GM12878 (cell line): ENCODE measurements at regions not wholly inside any gene's neighbourhood (a gene's known extent, or its start where the extent isn't known, plus 50 kb on each side); places are given as distances from the start of the nearest gene placed in this dataset.

ENCODE experiments used
- ATAC-seq: fragments of 200-7000 bp; cut with Tn5 transposase; 3 replicates; pipeline ENCODE4 v1.9.1; 2020; ENCODE audit warnings: mild to moderate bottlenecking, moderate library complexity
- BruUV-seq: library from RNA; stranded (reverse); fragments of 400-500 nt; replicated peaks from 2 replicates; lab custom pipeline; 2021; lab: Mats Ljungman, UMichigan
- CTCF ChIA-PET: fragments of 300-600 bp; sonication (Branson Sonifier 250); formaldehyde crosslinking; extraction: SDS; loops from one replicate; lab custom pipeline; 2021; ENCODE audit warnings: inconsistent platforms; lab: Yijun Ruan, JAX
- POLR2A ChIA-PET: fragments of 350-600 bp; formaldehyde crosslinking; extraction: SDS; loops from one replicate; lab custom pipeline; 2021; ENCODE audit warnings: inconsistent platforms; lab: Charles Lee
- RAD21 ChIA-PET: fragments of 300-600 bp; sonication (Branson Sonifier 250); formaldehyde crosslinking; loops from one replicate; lab custom pipeline; 2023; ENCODE audit warnings: antibody characterized with exemption; ENCODE audit not compliant: unreplicated experiment; lab: Charles Lee
- SMC1A ChIA-PET: fragments of 300-600 bp; sonication (Branson Sonifier 250); formaldehyde crosslinking; loops from one replicate; lab custom pipeline; 2023; ENCODE audit not compliant: unreplicated experiment, uncharacterized antibody; lab: Charles Lee
- DNase-seq: peaks from one replicate; pipeline ENCODE4 v3.0.0-alpha.2; 2011; ENCODE audit warnings: low read depth, low spot score
- FAIRE-seq: peaks from 3 replicates; lab custom pipeline; 2011; peaks lifted over from hg19 to GRCh38; lab: Jason Lieb, UNC
- H2AFZ ChIP-seq: 2 replicates; pipeline ENCODE4 v1.6.0; 2011; ENCODE audit warnings: low read depth, low read length, control low read depth; ENCODE audit not compliant: control insufficient read depth
- H3K27ac ChIP-seq: 2 replicates; pipeline ENCODE4 v1.5.1; 2011; ENCODE audit warnings: control low read depth; ENCODE audit not compliant: control insufficient read depth, insufficient read depth
- H3K27me3 ChIP-seq, 2 experiments: replicated peaks in 1 of 2; 2 replicates each; pipeline versions ENCODE4 v1.6.0 to v1.6.1; 2011; ENCODE audit warnings: low read length in 1 of 2; ENCODE audit not compliant: control insufficient read depth in 2 of 2, insufficient read depth in 2 of 2
- H3K36me3 ChIP-seq, 2 experiments: 2 replicates each; pipeline ENCODE4 v1.5.1; 2011; ENCODE audit warnings: low read length in 1 of 2; ENCODE audit not compliant: control insufficient read depth in 2 of 2, insufficient read depth in 2 of 2
- H3K4me1 ChIP-seq: 2 replicates; pipeline ENCODE4 v1.6.1; 2011; ENCODE audit warnings: mild to moderate bottlenecking, low read length, moderate library complexity, mixed read lengths; ENCODE audit not compliant: control insufficient read depth, insufficient read depth
- H3K4me2 ChIP-seq: 2 replicates; pipeline ENCODE4 v1.6.0; 2011; ENCODE audit warnings: control low read depth; ENCODE audit not compliant: control insufficient read depth, insufficient read depth
- H3K4me3 ChIP-seq: fragments of 200-600 bp; sonication (generic); 2 replicates; pipeline ENCODE4 v1.5.1; 2016
- H3K79me2 ChIP-seq: 2 replicates; pipeline ENCODE4 v1.6.0; 2011; ENCODE audit warnings: low read length; ENCODE audit not compliant: control insufficient read depth, insufficient read depth
- H3K9ac ChIP-seq: 2 replicates; pipeline ENCODE4 v1.8.0; 2011; ENCODE audit warnings: low read length, control low read depth, mixed read lengths; ENCODE audit not compliant: control insufficient read depth, insufficient read depth
- H3K9me3 ChIP-seq: replicated peaks from 3 replicates; pipeline ENCODE4 v1.5.1; 2011; ENCODE audit warnings: mild to moderate bottlenecking, low read length; ENCODE audit not compliant: control insufficient read depth, insufficient read depth
- H4K20me1 ChIP-seq: 2 replicates; pipeline ENCODE4 v1.6.0; 2011; ENCODE audit not compliant: control insufficient read depth, insufficient read depth
- EP300 ChIP-seq, 2 experiments: fragments of 150-350 bp in 1 of 2; IDR thresholded peaks; 2 replicates each; pipeline ENCODE4 v1.6.1; 2011 to 2012; ENCODE audit warnings: low read depth in 2 of 2, low read length in 2 of 2, borderline replicate concordance in 1 of 2, improper control_type of control experiment in 1 of 2, inconsistent platforms in 1 of 2; ENCODE audit not compliant: control insufficient read depth in 1 of 2
- ETV6 ChIP-seq, 2 experiments: fragments of 450-650 bp in 1 of 2; IDR thresholded peaks in 1 of 2; conservative IDR thresholded peaks in 1 of 2; 2 replicates each; pipeline ENCODE4 v1.6.1; 2014; ENCODE audit warnings: antibody characterized with exemption in 1 of 2, borderline replicate concordance in 1 of 2, low read depth in 1 of 2, mild to moderate bottlenecking in 1 of 2, moderate library complexity in 1 of 2
- IKZF1 ChIP-seq: fragments of 450-650 bp; conservative IDR thresholded peaks from 2 replicates; pipeline ENCODE4 v1.6.1; 2017; ENCODE audit warnings: antibody characterized with exemption, mild to moderate bottlenecking
- IKZF2 ChIP-seq, 2 experiments: fragments of 450-650 bp; IDR thresholded peaks; 2 replicates each; pipeline ENCODE4 v1.6.1; 2017; ENCODE audit warnings: mild to moderate bottlenecking in 2 of 2, moderate library complexity in 2 of 2
- KLF5 ChIP-seq: fragments of 450-650 bp; IDR thresholded peaks from 2 replicates; pipeline ENCODE4 v1.6.1; 2014; ENCODE audit warnings: mild to moderate bottlenecking; ENCODE audit not compliant: partially characterized antibody
- SMAD5 ChIP-seq: IDR thresholded peaks from 2 replicates; pipeline ENCODE4 v1.6.1; 2016; ENCODE audit warnings: antibody characterized with exemption, low read depth
- SP1 ChIP-seq: IDR thresholded peaks from one replicate; pipeline ENCODE4 v1.6.1; 2011; ENCODE audit warnings: low read depth, low read length
- SPI1 ChIP-seq: IDR thresholded peaks from 2 replicates; pipeline ENCODE4 v1.6.1; 2011; ENCODE audit warnings: low read depth, mild to moderate bottlenecking, low read length, moderate library complexity, borderline replicate concordance; ENCODE audit not compliant: insufficient read depth
- TCF12 ChIP-seq: IDR thresholded peaks from 2 replicates; pipeline ENCODE4 v1.6.1; 2011; ENCODE audit warnings: low read depth, mild to moderate bottlenecking, low read length
- TCF3 ChIP-seq: IDR thresholded peaks from 2 replicates; pipeline ENCODE4 v1.6.1; 2012; ENCODE audit warnings: low read depth, mild to moderate bottlenecking, low read length, borderline replicate concordance; ENCODE audit not compliant: insufficient read depth
- ZZZ3 ChIP-seq: IDR thresholded peaks from 2 replicates; pipeline ENCODE4 v1.6.1; 2011; ENCODE audit warnings: low read depth; ENCODE audit not compliant: control insufficient read depth, insufficient read length
- WGBS: methylation state at CpG from one replicate; pipeline ENCODE4 v1.1.6; 2016; ENCODE audit warnings: low lambda C conversion rate; ENCODE audit not compliant: insufficient replicate concordance, insufficient coverage; ENCODE audit errors: missing lambda C conversion rate; 5-methylcytosine and 5-hydroxymethylcytosine counted together
- in situ Hi-C: fragments of 300-500 bp; cut with MboI; formaldehyde crosslinking; loops from 9 replicates; pipeline ENCODE4 v1.14.3; 2018; ENCODE audit warnings: mixed read lengths
- intact Hi-C: fragments of 100-400 bp; cut with micrococcal nuclease; formaldehyde crosslinking; loops from one replicate; pipeline ENCODE4 v1.14.2; 2022; ENCODE audit not compliant: unreplicated experiment
- TF ChIP-seq, protein P1 (sequence below), 3 experiments: IDR thresholded peaks in 2 of 3; conservative IDR thresholded peaks in 1 of 3; 2 replicates each; pipeline ENCODE4 v1.5.1; 2011; ENCODE audit warnings: low read depth in 3 of 3, low read length in 3 of 3, mild to moderate bottlenecking in 3 of 3, control low read depth in 2 of 3, moderate library complexity in 2 of 3, inconsistent platforms in 1 of 3, mixed read lengths in 1 of 3; ENCODE audit not compliant: control insufficient read depth in 2 of 3, insufficient read depth in 1 of 3; ENCODE audit errors: extremely low read depth in 1 of 3
- TF ChIP-seq, protein P2 (sequence below): IDR thresholded peaks from 2 replicates; pipeline ENCODE4 v1.6.1; 2011; ENCODE audit warnings: low read depth, low read length, improper control_type of control experiment, borderline replicate concordance
- TF ChIP-seq, protein P3 (sequence below): fragments of 450-650 bp; conservative IDR thresholded peaks from 2 replicates; pipeline ENCODE4 v1.6.1; 2017; ENCODE audit warnings: mild to moderate bottlenecking, moderate library complexity
- TF ChIP-seq, protein P4 (sequence below): fragments of 450-650 bp; formaldehyde crosslinking; IDR thresholded peaks from 2 replicates; pipeline ENCODE4 v1.4.0; 2022; ENCODE audit warnings: mild to moderate bottlenecking, moderate library complexity

DNA sequence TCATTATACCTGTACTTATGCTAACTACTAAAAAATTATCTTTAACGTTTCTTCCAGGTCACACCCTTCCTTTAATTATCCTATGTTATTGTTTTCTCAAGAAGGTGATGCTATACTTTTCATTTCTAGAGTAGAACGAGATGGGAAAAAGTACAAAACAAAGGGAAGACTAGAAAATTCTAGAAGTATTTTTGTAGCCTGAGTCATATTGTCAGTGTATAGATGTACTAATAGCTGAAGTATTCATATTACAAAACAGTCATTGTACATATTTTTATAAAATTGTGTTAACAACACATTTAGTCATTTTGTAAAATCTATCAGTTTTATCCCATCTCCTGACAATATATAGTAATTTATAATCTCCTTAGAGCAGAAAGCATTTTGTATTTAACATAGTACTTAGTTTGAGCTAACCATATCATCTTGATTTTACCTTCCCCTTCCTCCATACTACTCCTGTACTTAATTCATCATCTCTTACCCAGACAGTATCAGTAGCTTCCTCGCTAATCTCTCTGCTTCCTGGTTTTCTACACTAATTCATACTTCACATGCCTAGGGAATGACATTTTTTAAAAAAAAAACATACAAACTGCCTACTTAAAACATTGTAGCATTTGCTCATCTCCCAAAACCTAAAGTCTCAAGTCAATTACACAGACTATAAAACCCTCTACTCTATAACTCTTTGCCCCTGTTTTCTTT, 920.9 kb downstream of the RPS29 start:
- no peaks in the 10 kb centered on the region for H4K20me1 ChIP-seq
- no peak overlapping the region for H3K9ac ChIP-seq
- in situ Hi-C loops, result no loop called here
- ChIA-PET POLR2A (no interaction called here), CTCF (interaction anchor here (0.6 kb wide), 1 partner anchor 12 kb away, joined by 3 read pairs; no protein-coding TSS in a partner anchor), RAD21 (no interaction called here), SMC1A (interaction anchor here (0.9 kb wide), 1 partner anchor 15 kb away, joined by 3 read pairs; no protein-coding TSS in a partner anchor)
- H3K9me3 ChIP-seq, result no peaks in the 10 kb centered on the region
- FAIRE-seq (no peak), DNase-seq (no peak), ATAC-seq (no peak)
- no peaks in the 10 kb centered on the region for H3K79me2 ChIP-seq
- H3K4me2 ChIP-seq, result no peak overlapping the region
- no peak overlapping the region for H3K4me3 ChIP-seq
- intact Hi-C loops, result no loop called here
- 3% methylated on average over 3 of the region's 3 CpGs for WGBS
- no TSS peak for BruUV-seq
- no peak overlapping the region for H2AFZ ChIP-seq
- no peaks in the 10 kb centered on the region for H3K4me1 ChIP-seq
- H3K27ac ChIP-seq, result no peak overlapping the region
- no peaks in the 10 kb centered on the region for H3K36me3 ChIP-seq
- H3K27me3 ChIP-seq, result no peaks in the 10 kb centered on the region
- TF ChIP-seq, protein P1, sequence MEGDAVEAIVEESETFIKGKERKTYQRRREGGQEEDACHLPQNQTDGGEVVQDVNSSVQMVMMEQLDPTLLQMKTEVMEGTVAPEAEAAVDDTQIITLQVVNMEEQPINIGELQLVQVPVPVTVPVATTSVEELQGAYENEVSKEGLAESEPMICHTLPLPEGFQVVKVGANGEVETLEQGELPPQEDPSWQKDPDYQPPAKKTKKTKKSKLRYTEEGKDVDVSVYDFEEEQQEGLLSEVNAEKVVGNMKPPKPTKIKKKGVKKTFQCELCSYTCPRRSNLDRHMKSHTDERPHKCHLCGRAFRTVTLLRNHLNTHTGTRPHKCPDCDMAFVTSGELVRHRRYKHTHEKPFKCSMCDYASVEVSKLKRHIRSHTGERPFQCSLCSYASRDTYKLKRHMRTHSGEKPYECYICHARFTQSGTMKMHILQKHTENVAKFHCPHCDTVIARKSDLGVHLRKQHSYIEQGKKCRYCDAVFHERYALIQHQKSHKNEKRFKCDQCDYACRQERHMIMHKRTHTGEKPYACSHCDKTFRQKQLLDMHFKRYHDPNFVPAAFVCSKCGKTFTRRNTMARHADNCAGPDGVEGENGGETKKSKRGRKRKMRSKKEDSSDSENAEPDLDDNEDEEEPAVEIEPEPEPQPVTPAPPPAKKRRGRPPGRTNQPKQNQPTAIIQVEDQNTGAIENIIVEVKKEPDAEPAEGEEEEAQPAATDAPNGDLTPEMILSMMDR (IDR thresholded peaks at IDR 0.05 in 2 of 3, conservative IDR thresholded peaks at IDR 0.05 in 1 of 3; ENCODE audit: control insufficient read depth in 2 of 3, extremely low read depth in 1 of 3, insufficient read depth in 1 of 3, low read depth in 3 of 3, low read length in 3 of 3), result no peak
- TF ChIP-seq, protein P2, sequence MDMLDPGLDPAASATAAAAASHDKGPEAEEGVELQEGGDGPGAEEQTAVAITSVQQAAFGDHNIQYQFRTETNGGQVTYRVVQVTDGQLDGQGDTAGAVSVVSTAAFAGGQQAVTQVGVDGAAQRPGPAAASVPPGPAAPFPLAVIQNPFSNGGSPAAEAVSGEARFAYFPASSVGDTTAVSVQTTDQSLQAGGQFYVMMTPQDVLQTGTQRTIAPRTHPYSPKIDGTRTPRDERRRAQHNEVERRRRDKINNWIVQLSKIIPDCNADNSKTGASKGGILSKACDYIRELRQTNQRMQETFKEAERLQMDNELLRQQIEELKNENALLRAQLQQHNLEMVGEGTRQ, result no peak
- TF ChIP-seq SPI1 (no peak), SMAD5 (no peak), KLF5 (no peak), SP1 (no peak), EP300 (IDR thresholded peaks at IDR 0.05; ENCODE audit: borderline replicate concordance in 1 of 2, control insufficient read depth in 1 of 2, low read depth in 2 of 2, low read length in 2 of 2) (no peak), IKZF1 (no peak), IKZF2 (IDR thresholded peaks at IDR 0.05) (no peak), ETV6 (conservative IDR thresholded peaks at IDR 0.05 in 1 of 2, IDR thresholded peaks at IDR 0.05 in 1 of 2; ENCODE audit: borderline replicate concordance in 1 of 2, low read depth in 1 of 2) (no peak), ZZZ3 (no peak), TCF3 (no peak), TCF12 (no peak)
- TF ChIP-seq, protein P3, sequence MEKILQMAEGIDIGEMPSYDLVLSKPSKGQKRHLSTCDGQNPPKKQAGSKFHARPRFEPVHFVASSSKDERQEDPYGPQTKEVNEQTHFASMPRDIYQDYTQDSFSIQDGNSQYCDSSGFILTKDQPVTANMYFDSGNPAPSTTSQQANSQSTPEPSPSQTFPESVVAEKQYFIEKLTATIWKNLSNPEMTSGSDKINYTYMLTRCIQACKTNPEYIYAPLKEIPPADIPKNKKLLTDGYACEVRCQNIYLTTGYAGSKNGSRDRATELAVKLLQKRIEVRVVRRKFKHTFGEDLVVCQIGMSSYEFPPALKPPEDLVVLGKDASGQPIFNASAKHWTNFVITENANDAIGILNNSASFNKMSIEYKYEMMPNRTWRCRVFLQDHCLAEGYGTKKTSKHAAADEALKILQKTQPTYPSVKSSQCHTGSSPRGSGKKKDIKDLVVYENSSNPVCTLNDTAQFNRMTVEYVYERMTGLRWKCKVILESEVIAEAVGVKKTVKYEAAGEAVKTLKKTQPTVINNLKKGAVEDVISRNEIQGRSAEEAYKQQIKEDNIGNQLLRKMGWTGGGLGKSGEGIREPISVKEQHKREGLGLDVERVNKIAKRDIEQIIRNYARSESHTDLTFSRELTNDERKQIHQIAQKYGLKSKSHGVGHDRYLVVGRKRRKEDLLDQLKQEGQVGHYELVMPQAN, result no peak
- TF ChIP-seq, protein P4, sequence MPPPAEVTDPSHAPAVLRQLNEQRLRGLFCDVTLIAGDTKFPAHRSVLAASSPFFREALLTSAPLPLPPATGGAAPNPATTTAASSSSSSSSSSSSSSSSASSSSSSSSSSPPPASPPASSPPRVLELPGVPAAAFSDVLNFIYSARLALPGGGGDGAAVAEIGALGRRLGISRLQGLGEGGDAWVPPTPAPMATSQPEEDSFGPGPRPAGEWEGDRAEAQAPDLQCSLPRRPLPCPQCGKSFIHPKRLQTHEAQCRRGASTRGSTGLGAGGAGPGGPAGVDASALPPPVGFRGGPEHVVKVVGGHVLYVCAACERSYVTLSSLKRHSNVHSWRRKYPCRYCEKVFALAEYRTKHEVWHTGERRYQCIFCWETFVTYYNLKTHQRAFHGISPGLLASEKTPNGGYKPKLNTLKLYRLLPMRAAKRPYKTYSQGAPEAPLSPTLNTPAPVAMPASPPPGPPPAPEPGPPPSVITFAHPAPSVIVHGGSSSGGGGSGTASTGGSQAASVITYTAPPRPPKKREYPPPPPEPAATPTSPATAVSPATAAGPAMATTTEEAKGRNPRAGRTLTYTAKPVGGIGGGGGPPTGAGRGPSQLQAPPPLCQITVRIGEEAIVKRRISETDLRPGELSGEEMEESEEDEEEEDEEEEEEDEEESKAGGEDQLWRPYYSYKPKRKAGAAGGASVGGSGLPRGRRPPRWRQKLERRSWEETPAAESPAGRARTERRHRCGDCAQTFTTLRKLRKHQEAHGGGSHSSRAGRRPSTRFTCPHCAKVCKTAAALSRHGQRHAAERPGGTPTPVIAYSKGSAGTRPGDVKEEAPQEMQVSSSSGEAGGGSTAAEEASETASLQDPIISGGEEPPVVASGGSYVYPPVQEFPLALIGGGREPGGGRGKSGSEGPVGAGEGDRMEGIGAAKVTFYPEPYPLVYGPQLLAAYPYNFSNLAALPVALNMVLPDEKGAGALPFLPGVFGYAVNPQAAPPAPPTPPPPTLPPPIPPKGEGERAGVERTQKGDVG, result no peak
